GM18505 (cell line): ENCODE measurements at regions not wholly inside any gene's neighbourhood (a gene's known extent, or its start where the extent isn't known, plus 50 kb on each side); places are given as distances from the start of the nearest gene placed in this dataset.

Experiments
- ATAC-seq: cut with Tn5 transposase; IDR thresholded peaks from one replicate; pipeline ENCODE4 v1.9.1; 2021; ENCODE audit not compliant: unreplicated experiment
- POLR2A ChIP-seq: IDR thresholded peaks from 4 replicates; pipeline ENCODE4 v1.6.1; 2011; ENCODE audit warnings: borderline replicate concordance; ENCODE audit not compliant: insufficient read depth, insufficient read length; ENCODE audit errors: extremely low read depth

DNA sequence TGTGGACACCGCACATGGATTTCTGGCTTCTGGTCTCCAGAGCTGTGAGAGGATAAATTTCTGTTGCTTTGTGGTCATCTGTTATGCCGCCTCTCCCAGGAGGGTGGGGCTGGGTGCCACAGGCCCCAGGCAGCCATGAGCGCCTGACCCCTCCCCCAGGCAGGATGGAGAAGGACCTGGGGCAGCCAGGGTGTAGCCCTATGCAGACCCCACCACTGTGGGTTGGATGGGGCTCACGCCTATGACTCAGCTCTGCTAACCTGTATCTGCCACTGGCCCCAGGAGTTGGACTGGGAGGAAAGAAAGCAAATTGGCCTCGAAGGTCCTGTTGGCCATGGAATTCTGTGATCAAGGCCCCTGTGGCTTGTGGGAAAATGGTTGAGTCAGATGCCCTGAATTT, 1351.1 kb downstream of the BRD1 start:
- no peak for TF ChIP-seq POLR2A
- no peak for ATAC-seq

DNA sequence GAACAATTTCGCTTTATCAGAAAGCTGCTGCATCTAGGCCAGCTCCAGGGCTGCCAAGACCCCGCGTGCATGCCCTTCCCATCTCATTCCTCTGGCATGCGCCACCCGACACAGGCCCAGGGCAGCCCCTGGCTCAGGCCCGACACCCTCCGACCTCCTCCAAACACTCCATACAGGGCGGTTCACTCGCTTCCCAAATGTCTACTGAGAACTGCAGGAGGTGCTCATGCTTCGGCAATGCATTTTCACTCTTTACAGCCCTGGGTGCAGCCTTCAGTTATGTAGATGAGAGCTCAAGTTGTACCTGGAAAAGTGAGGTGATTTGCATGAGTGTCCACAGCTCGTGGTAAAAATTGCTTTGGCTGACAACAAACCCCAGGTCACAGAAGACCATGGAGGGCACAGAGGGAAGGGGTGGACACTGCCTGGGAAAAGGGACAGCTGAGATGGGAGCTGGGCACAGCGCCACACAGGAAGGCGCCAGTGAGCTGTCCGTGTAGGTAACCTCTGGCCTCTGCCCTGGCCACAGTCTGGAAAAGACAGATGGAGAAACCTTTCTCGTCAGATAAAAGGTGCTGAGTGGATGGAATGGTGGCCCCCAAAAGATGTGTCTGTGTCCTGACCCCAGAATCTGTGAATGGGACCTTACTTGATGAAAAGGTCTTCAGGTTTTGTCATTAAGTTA, 1351.9 kb downstream of the BRD1 start:
- no peak for ATAC-seq
- no peak for TF ChIP-seq POLR2A

GRCh38 chr22:48474881-48475280, 1352.8 kb downstream of the BRD1 start:
- no peak for ATAC-seq
- TF ChIP-seq POLR2A = no peak

DNA sequence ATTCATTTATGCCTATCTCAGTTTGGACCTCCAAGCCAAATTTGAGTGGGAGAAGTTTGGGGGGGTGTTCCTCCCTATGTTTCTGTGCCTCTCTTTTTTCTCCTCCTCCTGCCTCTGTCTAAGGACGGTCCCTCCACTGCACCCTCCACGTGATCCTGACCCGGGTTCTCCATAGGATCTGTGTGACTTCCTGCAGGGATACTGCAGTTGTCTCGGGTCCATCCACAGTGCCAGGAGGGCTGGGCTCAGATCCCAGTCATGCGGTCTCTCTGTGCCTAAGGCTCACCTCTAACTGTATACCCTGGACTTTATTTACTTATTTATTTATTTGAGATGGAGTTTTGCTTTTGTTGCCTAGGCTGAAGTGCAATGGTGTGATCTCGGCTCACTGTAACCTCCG, 1354.5 kb downstream of the BRD1 start:
- TF ChIP-seq POLR2A = no peak
- ATAC-seq = no peak

- no peak for TF ChIP-seq POLR2A
- ATAC-seq = no peak
Measured at GRCh38 chr22:48464246-48464645, 1363.4 kb downstream of the BRD1 start.

DNA sequence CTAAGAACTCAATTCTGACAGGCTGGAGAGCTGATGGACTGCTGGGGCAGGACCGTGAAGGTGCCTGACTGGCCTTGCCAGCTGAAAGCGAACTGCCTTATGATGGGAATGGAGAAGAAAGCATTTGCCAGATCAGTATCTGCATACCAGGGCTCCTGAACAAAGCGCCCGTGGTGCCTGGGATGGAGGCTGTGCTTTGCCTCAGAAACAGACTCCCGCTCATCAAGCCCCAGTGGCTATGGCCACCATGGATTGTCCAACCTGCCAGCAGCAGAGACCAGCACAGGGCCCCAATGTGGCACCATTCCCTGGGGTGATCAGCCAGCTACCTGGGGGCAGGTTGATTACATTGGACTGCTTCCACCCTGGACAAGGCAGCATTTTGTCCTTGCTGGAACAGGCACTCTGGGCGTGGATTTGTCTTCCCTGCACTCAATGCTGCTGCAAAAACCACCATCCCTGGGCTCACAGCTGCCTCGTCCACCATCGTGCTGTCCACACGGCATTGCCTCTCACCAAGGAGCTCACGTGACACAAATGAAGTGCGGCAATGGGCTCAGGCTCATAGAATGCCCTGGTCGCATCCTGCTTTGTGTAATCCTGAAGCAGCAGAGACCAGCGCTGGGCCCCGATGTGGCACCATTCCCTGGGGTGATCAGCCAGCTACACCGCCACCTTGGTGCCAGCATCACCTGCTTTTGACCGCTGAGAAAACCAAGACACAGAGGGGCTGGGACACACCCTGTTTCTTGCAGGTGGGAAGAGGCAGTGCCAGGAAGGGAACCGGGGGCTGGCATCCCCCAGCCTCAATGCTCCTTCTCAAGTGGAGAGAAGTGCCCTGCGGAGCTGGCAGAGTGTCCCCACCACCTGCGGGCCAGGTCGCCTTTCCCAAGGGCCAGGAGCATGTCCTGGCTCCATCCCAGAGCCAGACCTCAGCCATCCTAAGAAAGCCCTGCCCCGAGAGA, 1367.5 kb downstream of the BRD1 start:
- no peak for TF ChIP-seq POLR2A
- no peak for ATAC-seq

GRCh38 chr22:48459259-48459658, 1368.4 kb downstream of the BRD1 start:
- no peak for ATAC-seq
- TF ChIP-seq POLR2A = no peak

DNA sequence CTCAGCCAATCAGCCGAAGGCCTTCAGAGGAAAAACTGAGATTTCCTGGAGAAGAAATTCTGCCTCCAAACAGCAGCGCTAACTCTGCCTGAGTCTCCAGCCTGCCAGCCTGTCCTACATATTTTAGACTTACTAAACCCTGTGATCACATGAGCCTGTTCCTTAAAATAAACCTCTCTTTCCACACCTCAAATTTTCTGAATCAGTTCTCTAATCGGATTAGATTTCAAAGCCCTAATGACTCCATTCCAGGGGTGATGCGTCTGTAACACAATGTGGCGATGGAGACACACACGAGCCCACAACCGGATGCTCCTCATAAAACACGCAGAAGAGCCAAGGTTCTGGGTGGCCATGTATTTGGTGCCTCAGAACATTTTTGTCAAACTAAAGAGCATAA, 1371.2 kb downstream of the BRD1 start:
- TF ChIP-seq POLR2A = no peak
- ATAC-seq = no peak

- ATAC-seq = no peak
- no peak for TF ChIP-seq POLR2A
Measured at GRCh38 chr22:48453751-48454485, 1373.8 kb downstream of the BRD1 start.

DNA sequence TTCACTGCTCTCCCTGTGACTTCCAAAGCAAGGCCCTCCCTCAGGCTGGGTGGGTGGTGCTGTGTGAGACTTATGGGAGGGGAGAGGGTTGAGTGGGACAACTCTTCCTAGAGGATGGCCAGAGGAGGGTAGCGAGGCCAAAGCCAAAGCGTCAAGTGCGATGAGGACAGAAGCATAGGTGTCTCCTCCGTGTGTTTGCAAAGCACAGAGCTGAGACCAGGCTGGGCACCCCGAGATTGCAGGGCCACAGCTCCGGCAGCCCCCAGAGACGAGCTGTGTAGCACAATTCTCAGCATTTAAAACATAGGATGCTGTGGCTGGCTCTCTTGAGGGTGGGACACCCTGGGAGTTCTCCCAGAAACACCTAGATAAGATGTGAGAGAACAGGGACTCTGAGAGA, 1374.5 kb downstream of the BRD1 start:
- ATAC-seq = no peak

DNA sequence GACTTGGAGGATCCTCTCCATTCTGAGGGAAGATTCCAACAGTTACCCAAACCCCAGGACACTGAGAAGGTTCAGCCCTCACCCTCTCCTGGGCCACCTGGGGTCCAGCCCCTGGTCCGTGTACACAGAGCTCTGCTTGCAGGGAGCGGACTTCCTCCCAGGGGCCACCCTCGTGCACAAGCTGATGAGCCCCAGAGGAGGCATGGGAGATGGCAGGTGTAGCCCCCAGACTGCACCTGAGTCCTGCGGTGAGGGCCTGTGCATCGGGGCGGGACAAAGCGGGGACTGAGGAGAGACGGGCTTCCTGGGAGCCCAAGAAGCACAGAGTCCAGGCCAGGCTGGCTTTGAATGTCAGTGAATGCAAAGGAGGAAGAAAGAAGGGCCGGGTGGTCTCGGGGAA, 1374.9 kb downstream of the BRD1 start:
- no peak for ATAC-seq
- TF ChIP-seq POLR2A = no peak

More for the DNA sequence above, 1374.5 kb downstream of the BRD1 start:
- no peak for TF ChIP-seq POLR2A

GRCh38 chr22:48451891-48452290, 1375.8 kb downstream of the BRD1 start:
- TF ChIP-seq POLR2A = no peak
- no peak for ATAC-seq

DNA sequence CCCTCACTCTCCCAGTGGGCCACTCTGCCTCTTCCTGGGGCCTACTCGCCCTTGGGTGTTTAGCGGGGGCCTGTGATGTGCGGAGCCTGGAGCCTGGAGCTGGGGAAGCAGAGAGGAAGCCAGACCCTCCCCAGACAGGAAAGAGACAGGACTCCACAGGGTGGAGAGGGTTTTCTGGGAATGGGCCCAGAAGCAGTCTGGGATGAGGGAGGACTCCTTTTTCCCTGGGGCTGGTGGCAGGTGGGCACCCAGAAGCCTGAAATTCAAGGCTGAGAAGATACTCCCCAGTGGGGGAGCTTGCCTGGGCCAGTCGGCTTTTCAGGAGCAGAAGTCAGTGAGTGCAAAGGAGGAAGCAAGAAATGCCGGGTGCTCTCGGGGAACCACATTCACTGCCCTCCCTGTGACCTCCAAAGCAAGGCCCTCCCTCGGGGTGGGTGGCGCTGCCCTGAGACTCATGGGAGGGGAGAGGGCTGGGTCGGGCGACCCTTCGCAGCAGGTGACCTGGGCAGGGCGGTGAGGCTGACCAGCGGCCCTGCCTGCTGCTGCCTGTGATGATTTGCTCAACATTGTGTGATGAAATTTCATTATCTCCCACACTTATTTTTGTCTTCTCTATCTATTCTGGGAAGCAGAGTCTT, 1377.4 kb downstream of the BRD1 start:
- no peak for TF ChIP-seq POLR2A
- ATAC-seq = no peak
